ENCODE measurements at regions not wholly inside any gene's neighbourhood (a gene's known extent, or its start where the extent isn't known, plus 50 kb on each side); places are given as distances from the start of the nearest gene placed in this dataset.

GRCh38 chrX:122087341-122087740 is 1039.9 kb downstream of the GLUD2 start:
- Histone ChIP-seq H3K4me3 (no peak overlapping the region), H3K27ac (peak overlapping the region in 1 of 2 donors; percentile 7)
- no peak for DNase-seq (ENCODE audit: low spot score)
- no peak for TF ChIP-seq CTCF (IDR thresholded peaks at IDR 0.05)

- H3K4me3 ChIP-seq, result no peak overlapping the region
- H3K27ac ChIP-seq, result no peak overlapping the region
- DNase-seq (ENCODE audit: low spot score), result no peak
- TF ChIP-seq CTCF (IDR thresholded peaks at IDR 0.05), result no peak
Observed at GRCh38 chrX:122091571-122091970, 1044.2 kb downstream of the GLUD2 start.

- Histone ChIP-seq H3K27ac (no peak overlapping the region), H3K4me3 (no peak overlapping the region)
- no peak for TF ChIP-seq CTCF (IDR thresholded peaks at IDR 0.05)
- DNase-seq (ENCODE audit: low spot score), result no peak
Observed at GRCh38 chrX:122092360-122092759, 1045.0 kb downstream of the GLUD2 start.

GRCh38 chrX:122092978-122093377 is 1045.6 kb downstream of the GLUD2 start:
- H3K4me3 ChIP-seq, result no peak overlapping the region
- no peak for DNase-seq (ENCODE audit: low spot score)
- H3K27ac ChIP-seq, result no peak overlapping the region
- no peak for TF ChIP-seq CTCF (IDR thresholded peaks at IDR 0.05)

GRCh38 chrX:122094611-122095010 is 1047.2 kb downstream of the GLUD2 start:
- no peak for TF ChIP-seq CTCF (IDR thresholded peaks at IDR 0.05)
- Histone ChIP-seq H3K27ac (no peak overlapping the region), H3K4me3 (no peak overlapping the region)
- no peak for DNase-seq (ENCODE audit: low spot score)

- no peak overlapping the region for H3K27ac ChIP-seq
- DNase-seq (ENCODE audit: low spot score), result no peak
- H3K4me3 ChIP-seq, result no peak overlapping the region
- TF ChIP-seq CTCF (IDR thresholded peaks at IDR 0.05), result no peak
Observed at GRCh38 chrX:122113376-122113775, 1066.0 kb downstream of the GLUD2 start.

- DNase-seq (ENCODE audit: low spot score), result no peak
- no peak for TF ChIP-seq CTCF (IDR thresholded peaks at IDR 0.05)
- Histone ChIP-seq H3K27ac (no peak overlapping the region), H3K4me3 (no peak overlapping the region)
Observed at GRCh38 chrX:122113896-122114295, 1066.5 kb downstream of the GLUD2 start.

All from coronary artery (tissue), 2 donors.